ENCODE measurements at regions not wholly inside any gene's neighbourhood (a gene's known extent, or its start where the extent isn't known, plus 50 kb on each side); places are given as distances from the start of the nearest gene placed in this dataset.

DNA sequence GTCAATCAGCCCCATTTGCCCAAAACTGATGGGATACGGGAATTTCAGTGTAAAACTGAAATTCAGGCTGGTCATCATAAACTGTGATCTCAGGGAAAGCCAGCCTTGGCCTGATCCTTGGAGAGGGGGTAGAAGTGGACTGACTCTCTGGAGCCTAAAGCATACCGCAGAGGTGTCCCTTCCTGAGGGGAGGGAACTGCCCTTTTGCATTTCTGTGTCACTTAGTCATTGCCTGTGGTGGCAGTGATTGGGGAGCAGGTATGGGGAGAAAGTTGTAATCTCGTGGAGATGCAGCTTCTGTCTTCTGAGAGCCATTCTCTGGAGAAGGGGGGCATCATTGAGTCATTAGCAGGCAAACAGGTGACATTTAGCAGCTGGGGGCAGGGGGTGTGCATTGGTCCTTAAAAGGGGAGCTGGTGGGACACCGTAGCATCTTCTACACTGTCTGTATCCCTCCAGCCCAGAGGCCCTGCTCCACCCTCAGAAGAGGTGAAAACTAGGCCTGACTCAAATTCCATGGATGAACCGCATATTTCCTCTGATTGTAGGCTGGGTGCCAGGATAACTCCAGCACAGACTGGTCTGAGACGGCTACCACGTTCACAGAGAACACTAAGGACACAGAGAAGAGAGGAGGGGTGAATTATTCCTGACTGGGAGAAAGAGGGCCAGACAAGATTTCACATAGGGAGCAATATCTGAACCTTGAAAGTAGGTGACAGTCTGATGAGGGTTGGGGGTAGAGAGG, 143.3 kb downstream of the SEC61B start:
- no peak for DNase-seq (ENCODE audit: low read depth in 2 of 2)

DNA sequence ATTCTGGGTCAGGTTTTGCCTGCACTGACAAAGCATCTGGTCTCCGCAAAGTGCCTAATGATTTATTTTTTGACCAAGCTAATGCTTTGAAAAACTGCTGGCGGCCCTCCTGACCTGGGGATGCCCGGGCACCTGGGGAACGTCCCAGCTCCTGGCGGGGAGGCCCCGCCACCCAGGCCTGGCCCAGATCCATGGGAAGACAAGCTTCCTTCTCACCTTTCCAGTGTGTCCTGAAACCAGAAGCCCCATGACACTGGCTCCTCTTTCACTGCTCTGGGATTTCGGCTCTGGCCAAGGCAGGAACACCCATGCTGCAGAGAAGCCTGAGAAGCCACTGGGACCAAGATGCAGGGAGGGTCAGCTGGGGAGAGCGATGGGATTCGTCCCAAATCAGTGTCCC, 144.1 kb downstream of the SEC61B start:
- no peak for DNase-seq (ENCODE audit: low read depth in 2 of 2)

DNA sequence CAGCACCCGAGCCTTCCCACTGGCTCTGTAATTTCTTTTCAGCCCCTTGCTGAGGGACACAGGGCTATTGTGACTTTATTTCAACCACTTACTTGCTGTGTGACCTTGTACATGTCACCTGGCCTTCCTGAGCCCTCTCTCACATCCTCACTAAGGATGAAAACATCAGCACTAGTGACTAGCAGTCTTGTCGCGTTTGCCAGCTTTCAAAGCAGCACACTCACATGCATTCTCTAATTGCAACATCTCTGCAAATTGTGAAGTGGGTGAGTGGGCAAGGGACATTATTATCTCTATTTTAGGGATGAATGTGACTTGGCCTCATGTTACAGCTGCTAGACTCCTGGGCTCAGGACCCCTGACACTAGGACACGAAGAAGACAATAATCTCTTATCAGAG, 144.5 kb downstream of the SEC61B start:
- no peak for DNase-seq (ENCODE audit: low read depth in 2 of 2)

DNA sequence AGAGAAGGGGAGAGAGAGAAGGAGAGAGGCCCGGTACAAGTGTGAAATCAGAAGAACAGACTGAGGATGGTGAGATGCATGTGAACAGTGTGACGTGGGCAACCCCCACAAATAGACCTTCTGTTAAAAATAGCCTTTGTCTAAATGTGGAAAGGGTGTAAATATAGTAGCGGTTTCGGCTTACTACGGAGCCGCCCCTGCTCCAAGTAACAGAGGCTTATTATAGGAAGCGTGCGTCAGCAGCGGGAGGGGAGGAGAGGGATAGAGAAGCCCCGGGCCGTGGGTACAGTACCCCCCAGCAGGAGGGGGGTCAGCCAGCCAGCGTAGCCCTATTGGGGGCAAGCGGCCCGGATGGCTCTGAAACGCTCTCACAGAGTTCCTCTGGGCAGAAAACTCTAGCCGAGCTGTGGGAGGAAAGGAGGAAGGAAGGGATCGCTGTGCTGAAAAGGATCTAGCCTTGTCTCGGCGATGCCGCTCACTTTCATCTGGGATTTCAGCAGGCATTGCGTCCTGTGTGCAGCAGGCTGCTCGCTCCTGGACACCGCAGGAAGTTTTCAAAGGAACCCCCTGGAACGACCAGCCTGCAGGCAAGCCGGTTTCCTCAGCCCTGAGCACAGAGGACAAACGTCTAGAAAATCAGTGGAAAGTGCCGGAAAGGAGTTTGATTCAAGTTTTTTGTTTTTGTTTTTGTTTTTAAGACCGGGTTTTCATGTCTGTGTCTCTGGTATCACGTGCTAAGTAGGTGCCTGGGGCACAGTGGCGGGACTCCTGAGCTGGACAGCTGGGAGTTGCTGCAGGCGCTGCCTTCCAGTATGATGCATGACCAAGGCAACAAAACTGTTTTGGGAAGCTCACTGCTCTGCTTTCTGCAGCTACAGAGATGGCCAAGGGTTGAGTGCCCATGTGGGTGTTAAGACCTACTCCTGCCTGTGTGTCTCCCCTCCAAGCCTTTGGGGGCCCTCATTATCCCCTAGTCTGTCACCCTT, 146.6 kb downstream of the SEC61B start:
- DNase-seq (ENCODE audit: low read depth in 2 of 2) = no peak

GRCh38 chr9:99369327-99369722, 147.2 kb downstream of the SEC61B start:
- no peak for DNase-seq (ENCODE audit: low read depth in 2 of 2)

- no peak for DNase-seq (ENCODE audit: low read depth in 2 of 2)
These were observed 148.3 kb downstream of the SEC61B start for GRCh38 chr9:99370376-99370775.

DNA sequence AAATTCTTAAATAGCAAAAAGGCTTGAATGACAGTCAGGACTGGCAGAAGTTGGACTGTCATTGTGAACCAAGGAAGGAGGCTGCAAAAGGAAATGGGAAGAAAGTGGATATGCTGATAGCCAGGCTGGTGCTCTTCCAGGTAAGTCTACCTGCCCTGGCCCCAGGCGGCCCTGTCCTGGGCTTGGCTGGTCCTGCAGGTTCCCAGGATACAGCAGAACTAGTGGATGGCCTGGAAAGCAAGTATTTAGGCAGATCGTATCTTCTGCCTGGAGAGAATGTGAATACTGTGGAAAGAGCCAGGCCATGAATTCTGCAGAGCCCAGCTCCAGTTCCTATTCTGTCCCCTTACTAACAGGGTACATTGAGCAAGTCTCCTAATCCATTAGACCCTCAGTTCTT, 149.3 kb downstream of the SEC61B start:
- no peak for DNase-seq (ENCODE audit: low read depth in 2 of 2)

GRCh38 chr9:99373912-99374311, 151.8 kb downstream of the SEC61B start:
- no peak for DNase-seq (ENCODE audit: low read depth in 2 of 2)

GRCh38 chr9:99374793-99375192, 152.7 kb downstream of the SEC61B start:
- DNase-seq (ENCODE audit: low read depth in 2 of 2) = no peak

DNA sequence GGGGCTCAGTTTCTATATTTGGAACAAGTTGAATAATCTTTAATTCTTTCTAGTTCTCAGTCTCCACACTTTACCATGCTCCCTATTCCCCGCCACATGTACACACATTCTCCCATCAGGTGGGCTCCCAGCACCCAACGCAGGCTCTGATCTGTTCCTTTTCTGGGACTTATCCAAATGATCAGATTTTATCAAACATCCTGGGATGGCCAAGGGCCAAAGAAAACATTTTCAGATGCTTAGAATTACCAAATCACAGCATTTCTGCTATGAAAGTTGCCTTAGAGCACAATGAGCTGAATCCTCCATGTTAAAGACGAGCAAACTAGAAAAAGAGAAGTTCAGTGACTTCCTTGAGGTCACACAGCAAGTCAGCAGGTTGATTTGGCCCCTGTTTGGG, 153.4 kb downstream of the SEC61B start:
- DNase-seq (ENCODE audit: low read depth in 2 of 2) = no peak

- DNase-seq (ENCODE audit: low read depth in 2 of 2) = no peak
These were observed 156.0 kb downstream of the SEC61B start for GRCh38 chr9:99377790-99378775.

- no peak for DNase-seq (ENCODE audit: low read depth in 2 of 2)
These were observed 161.5 kb downstream of the SEC61B start for GRCh38 chr9:99383536-99383935.

GRCh38 chr9:99385215-99385614, 163.1 kb downstream of the SEC61B start:
- DNase-seq (ENCODE audit: low read depth in 2 of 2) = no peak

DNA sequence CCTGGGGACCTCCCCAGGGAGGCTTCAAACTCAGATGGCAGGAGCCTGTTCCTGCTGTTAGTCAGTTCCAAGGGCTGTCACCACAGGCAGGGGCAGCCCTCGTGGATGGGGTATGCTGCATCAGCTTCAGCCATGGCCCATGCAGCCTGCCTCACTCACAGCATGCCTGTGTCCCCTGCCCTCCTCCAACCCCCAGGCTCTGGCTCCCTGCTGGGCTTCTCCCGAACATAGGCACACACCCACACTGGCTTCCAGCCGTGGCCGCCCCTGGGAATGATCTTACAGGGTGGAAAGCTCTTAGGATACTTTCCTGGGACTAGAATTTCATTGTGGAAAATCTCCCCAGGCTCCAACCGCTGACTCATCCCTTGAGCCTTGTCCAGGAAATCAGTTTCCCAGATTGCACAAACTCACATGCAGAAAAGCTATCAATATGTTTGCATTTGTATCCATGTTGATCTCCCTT, 163.8 kb downstream of the SEC61B start:
- no peak for DNase-seq (ENCODE audit: low read depth in 2 of 2)

- DNase-seq (ENCODE audit: low read depth in 2 of 2) = no peak
These were observed 165.3 kb downstream of the SEC61B start for GRCh38 chr9:99387431-99387830.

GRCh38 chr9:99389087-99390033, 167.3 kb downstream of the SEC61B start:
- no peak for DNase-seq (ENCODE audit: low read depth in 2 of 2)

DNA sequence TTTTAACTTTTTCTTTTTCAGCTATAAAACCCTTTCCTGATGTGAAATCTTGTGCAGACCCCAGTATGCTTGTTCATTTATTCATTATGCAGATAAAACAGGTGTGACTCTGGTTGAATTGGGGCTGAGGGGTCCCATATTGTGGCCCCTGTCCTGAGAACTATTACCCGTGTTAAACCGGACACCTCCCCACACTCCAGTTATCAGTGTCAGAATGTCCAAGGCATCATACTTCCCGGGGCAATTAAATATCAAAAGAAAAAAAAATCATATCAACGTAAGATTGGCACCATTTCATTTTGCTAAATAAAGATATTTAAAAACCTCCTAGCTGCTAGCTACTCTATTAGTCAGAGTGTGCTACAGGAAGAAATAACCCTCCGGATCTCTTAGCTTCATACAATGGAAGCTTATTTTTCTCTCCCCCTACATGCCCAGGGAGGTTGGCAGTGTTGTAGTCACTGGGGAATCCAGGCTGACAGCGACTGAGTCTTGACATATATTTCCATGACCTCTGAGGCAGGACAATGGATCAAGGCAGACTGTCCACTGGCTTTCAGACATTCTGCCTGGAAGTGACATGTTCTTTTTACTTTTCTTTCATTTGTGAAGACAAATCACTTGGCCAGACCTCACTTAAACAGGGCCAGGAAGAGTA, 170.0 kb downstream of the SEC61B start:
- DNase-seq (ENCODE audit: low read depth in 2 of 2) = no peak

GRCh38 chr9:99392986-99393385, 170.9 kb downstream of the SEC61B start:
- no peak for DNase-seq (ENCODE audit: low read depth in 2 of 2)

DNA sequence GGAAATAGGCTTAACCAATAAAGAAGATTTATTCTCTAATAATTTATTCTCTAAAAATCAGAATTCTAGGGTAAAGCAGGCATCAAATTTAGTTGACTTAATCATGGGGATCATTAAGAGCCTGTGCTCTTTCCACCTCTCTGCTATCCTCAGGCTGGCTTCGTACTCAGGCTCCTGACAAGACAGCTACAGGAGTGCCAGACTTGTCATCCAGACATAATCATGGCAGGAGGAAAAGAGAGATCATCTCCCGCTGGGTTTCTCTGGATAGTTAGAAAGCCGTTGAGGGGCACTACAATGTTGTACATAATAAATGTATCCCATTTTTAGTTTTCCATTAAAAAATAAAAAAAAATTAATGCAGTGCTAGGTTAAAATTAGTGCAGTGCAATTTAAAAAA, 171.9 kb downstream of the SEC61B start:
- DNase-seq (ENCODE audit: low read depth in 2 of 2) = no peak

DNA sequence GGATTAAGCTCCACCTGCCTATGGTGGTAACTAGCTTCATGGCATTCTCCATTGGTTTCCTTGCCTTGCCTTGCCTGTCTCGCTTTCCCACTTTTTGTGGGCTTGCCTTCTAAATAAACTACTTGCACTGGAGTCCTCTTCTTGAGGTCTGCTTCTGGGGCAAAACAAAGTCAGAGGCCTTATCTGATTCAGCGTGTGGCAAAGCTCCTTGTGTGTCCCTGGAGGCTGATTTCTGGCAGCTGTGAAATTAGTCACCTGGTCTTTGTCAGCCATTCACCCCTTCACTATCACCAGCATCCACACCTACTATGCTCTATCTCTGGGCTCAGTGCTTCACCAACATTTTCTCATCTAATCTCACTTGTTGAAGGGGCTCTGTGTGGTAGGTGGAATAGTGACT, 176.2 kb downstream of the SEC61B start:
- no peak for DNase-seq (ENCODE audit: low read depth in 2 of 2)
